ENCODE measurements at regions not wholly inside any gene's neighbourhood (a gene's known extent, or its start where the extent isn't known, plus 50 kb on each side); places are given as distances from the start of the nearest gene placed in this dataset.

- TF ChIP-seq CHD1 (IDR thresholded peaks at IDR 0.05; ENCODE audit: low read depth, low read length), result no peak
Observed at GRCh38 chr15:47502041-47502440, 215.3 kb upstream of the SEMA6D start (continued).

GRCh38 chr15:47503876-47504275, 213.4 kb upstream of the SEMA6D start:
- TF ChIP-seq CTBP2 (IDR thresholded peaks at IDR 0.05; ENCODE audit: borderline replicate concordance, insufficient read depth, insufficient read length, low read length) (no peak), TAF7 (optimal IDR thresholded peaks at IDR 0.05; ENCODE audit: borderline replicate concordance, low read depth, low read length) (no peak), RXRA (IDR thresholded peaks at IDR 0.05; ENCODE audit: insufficient read depth, low read depth, low read length) (no peak), BCL11A (IDR thresholded peaks at IDR 0.05; ENCODE audit: low read depth in 2 of 2, low read length in 2 of 2) (no peak), SP4 (IDR thresholded peaks at IDR 0.05; ENCODE audit: low read length) (no peak), TEAD4 (IDR thresholded peaks at IDR 0.05; ENCODE audit: low read depth, low read length) (no peak), POLR2A (IDR thresholded peaks at IDR 0.05; ENCODE audit: control extremely low read depth in 1 of 2, low read depth in 2 of 2, low read length in 2 of 2) (no peak), CREB1 (IDR thresholded peaks at IDR 0.05) (no peak), EZH2 (IDR thresholded peaks at IDR 0.05; ENCODE audit: low read depth, low read length, severe bottlenecking) (no peak), HDAC6 (IDR thresholded peaks at IDR 0.05; ENCODE audit: low read depth, low read length) (no peak), TAF1 (IDR thresholded peaks at IDR 0.05; ENCODE audit: low read depth, low read length) (no peak), POU5F1 (IDR thresholded peaks at IDR 0.05; ENCODE audit: low read depth, low read length) (no peak), MAFK (IDR thresholded peaks at IDR 0.05; ENCODE audit: low read depth, low read length) (no peak), SRF (IDR thresholded peaks at IDR 0.05; ENCODE audit: low read depth, low read length) (no peak)

More at GRCh38 chr15:47503876-47504275, 213.4 kb upstream of the SEMA6D start:
- CTCF ChIA-PET (ENCODE audit: partially characterized antibody), result interaction anchor here (0.6 to 1.2 kb wide), 2 partner anchors 174 to 485 kb away, joined by 3 to 4 read pairs; no protein-coding TSS in a partner anchor
- Histone ChIP-seq H3K9ac (replicated peaks in 1 of 4; ENCODE audit: extremely low read depth in 1 of 4, low read depth in 3 of 4, low read length in 3 of 4) (no peak overlapping the region), H3K36me3 (ENCODE audit: control insufficient read depth in 2 of 4, insufficient read depth in 4 of 4, low read length in 3 of 4) (no peaks in the 10 kb centered on the region), H3K4me1 (replicated peaks in 1 of 4; ENCODE audit: control insufficient read depth in 3 of 4, insufficient read depth in 4 of 4, low read length in 3 of 4) (no peaks in the 10 kb centered on the region), H3K23ac (ENCODE audit: insufficient read length) (no peak overlapping the region), H3K4ac (replicated peaks; ENCODE audit: insufficient read length, low read depth, low read length) (no peak overlapping the region), H4K8ac (ENCODE audit: extremely low read depth, insufficient read depth, low read length) (no peak overlapping the region), H3K23me2 (ENCODE audit: low read depth, low read length) (no peaks in the 10 kb centered on the region), H3K4me3 (ENCODE audit: extremely low read depth in 1 of 4, insufficient read depth in 2 of 4, low read depth in 3 of 4, low read length in 4 of 4) (no peak overlapping the region), H3K79me2 (ENCODE audit: control insufficient read depth in 1 of 2, insufficient read depth in 2 of 2, low read length in 2 of 2) (no peaks in the 10 kb centered on the region), H3K9me3 (ENCODE audit: insufficient read depth in 2 of 2, low read depth in 1 of 2, low read length in 1 of 2) (no peaks in the 10 kb centered on the region), H2AFZ (ENCODE audit: low read length) (no peak overlapping the region), H3K27me3 (replicated peaks in 1 of 4; ENCODE audit: control insufficient read depth in 3 of 4, extremely low read depth in 1 of 4, insufficient read depth in 3 of 4, low read length in 3 of 4) (no peaks in the 10 kb centered on the region), H3K18ac (ENCODE audit: extremely low read depth, low read length) (no peak overlapping the region), H2BK12ac (ENCODE audit: low read depth, low read length) (no peak overlapping the region), H4K5ac (ENCODE audit: insufficient read length, low read depth, low read length) (no peak overlapping the region), H3K4me2 (ENCODE audit: insufficient read depth in 1 of 2, low read depth in 2 of 2, low read length in 2 of 2) (no peak overlapping the region), H2BK15ac (ENCODE audit: low read length) (no peak overlapping the region), H3K27ac (ENCODE audit: low read depth, low read length) (no peak overlapping the region), H3K56ac (replicated peaks; ENCODE audit: insufficient read length, low read depth, low read length) (no peak overlapping the region), H3K14ac (ENCODE audit: insufficient read length) (no peak overlapping the region), H2BK120ac (replicated peaks; ENCODE audit: low read depth, low read length) (no peak overlapping the region), H2BK20ac (ENCODE audit: low read length) (no peak overlapping the region), H4K20me1 (replicated peaks in 1 of 2; ENCODE audit: control insufficient read depth in 1 of 2, insufficient read depth in 2 of 2, low read length in 2 of 2) (no peaks in the 10 kb centered on the region), H2AK5ac (ENCODE audit: low read depth, low read length) (no peak overlapping the region), H4K91ac (replicated peaks; ENCODE audit: insufficient read length, low read length) (no peak overlapping the region), H3K79me1 (ENCODE audit: low read depth, low read length) (no peaks in the 10 kb centered on the region), H2BK5ac (ENCODE audit: low read depth, low read length) (no peak overlapping the region)
- POLR2A ChIA-PET (ENCODE audit: partially characterized antibody), result no interaction called here
- FAIRE-seq, result no peak
- WGBS, 2 experiments (ENCODE audit: extremely low coverage in 1 of 2, insufficient coverage in 1 of 2, insufficient read length in 1 of 2, insufficient replicate concordance in 2 of 2, low coverage in 1 of 2, low lambda C conversion rate in 2 of 2, missing lambda C conversion rate in 1 of 2), result 88% methylated on average over 2 of the region's 2 CpGs; no CpG with 5 or more reads in 1 of the 2 experiments
- no peak for DNase-seq (ENCODE audit: low read depth in 1 of 2, low spot score in 2 of 2)

Data from H1 (cell line).